ENCODE measurements at regions not wholly inside any gene's neighbourhood (a gene's known extent, or its start where the extent isn't known, plus 50 kb on each side); places are given as distances from the start of the nearest gene placed in this dataset.

DNA sequence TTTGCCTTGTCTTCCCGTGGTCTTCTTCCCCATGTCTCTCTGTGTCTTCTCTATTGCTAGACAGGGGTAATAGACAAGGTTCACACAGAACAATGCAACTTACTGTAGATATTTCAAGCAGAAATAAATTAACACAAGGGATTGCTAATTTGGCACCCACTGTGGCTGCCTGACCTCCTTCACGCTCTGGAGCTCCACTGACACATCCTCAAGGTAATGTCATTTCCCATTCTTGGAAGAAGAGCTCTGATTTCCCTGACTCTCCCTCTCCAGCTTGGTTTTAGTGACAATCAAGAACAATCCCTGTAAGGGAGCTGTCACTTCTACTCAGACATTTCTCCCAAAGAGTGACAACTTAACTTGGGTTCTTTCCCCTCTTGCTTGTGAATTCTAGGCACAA, 105.4 kb upstream of the NAP1L1 start:
- Histone ChIP-seq H3K36me3 (ENCODE audit: control insufficient read depth, insufficient read depth, low read length) (no peaks in the 10 kb centered on the region), H3K4me3 (ENCODE audit: low read depth in 2 of 2, low read length in 2 of 2) (no peak overlapping the region), H3K27me3 (ENCODE audit: control insufficient read depth, insufficient read depth, low read length) (no peaks in the 10 kb centered on the region), H3K4me1 (ENCODE audit: control insufficient read depth, insufficient read depth, low read length) (no peaks in the 10 kb centered on the region), H3K9me3 (ENCODE audit: control insufficient read depth, insufficient read depth, low read depth, low read length) (no peaks in the 10 kb centered on the region), H3K27ac (ENCODE audit: low read length) (no peak overlapping the region)
- CTCF ChIA-PET = no interaction called here
- BruUV-seq (replicated peaks) = no TSS peak
- POLR2A ChIA-PET = no interaction called here
- intact Hi-C loops (cut with micrococcal nuclease; ENCODE audit: unreplicated experiment) (no loop called here), in situ Hi-C loops (cut with HindIII; ENCODE audit: low pct_unique_long_range_greater_than_20kb, low sequenced_read_pairs) (no loop called here)
- DNase-seq (ENCODE audit: low read depth, low spot score) (no peak), ATAC-seq (no peak)
- TF ChIP-seq, protein P1, sequence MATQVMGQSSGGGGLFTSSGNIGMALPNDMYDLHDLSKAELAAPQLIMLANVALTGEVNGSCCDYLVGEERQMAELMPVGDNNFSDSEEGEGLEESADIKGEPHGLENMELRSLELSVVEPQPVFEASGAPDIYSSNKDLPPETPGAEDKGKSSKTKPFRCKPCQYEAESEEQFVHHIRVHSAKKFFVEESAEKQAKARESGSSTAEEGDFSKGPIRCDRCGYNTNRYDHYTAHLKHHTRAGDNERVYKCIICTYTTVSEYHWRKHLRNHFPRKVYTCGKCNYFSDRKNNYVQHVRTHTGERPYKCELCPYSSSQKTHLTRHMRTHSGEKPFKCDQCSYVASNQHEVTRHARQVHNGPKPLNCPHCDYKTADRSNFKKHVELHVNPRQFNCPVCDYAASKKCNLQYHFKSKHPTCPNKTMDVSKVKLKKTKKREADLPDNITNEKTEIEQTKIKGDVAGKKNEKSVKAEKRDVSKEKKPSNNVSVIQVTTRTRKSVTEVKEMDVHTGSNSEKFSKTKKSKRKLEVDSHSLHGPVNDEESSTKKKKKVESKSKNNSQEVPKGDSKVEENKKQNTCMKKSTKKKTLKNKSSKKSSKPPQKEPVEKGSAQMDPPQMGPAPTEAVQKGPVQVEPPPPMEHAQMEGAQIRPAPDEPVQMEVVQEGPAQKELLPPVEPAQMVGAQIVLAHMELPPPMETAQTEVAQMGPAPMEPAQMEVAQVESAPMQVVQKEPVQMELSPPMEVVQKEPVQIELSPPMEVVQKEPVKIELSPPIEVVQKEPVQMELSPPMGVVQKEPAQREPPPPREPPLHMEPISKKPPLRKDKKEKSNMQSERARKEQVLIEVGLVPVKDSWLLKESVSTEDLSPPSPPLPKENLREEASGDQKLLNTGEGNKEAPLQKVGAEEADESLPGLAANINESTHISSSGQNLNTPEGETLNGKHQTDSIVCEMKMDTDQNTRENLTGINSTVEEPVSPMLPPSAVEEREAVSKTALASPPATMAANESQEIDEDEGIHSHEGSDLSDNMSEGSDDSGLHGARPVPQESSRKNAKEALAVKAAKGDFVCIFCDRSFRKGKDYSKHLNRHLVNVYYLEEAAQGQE (IDR thresholded peaks at IDR 0.05; ENCODE audit: insufficient read depth in 1 of 2, low read depth in 2 of 2, low read length in 1 of 2) = no peak
- no peak for TF ChIP-seq CTCF (IDR thresholded peaks at IDR 0.05)
- TF ChIP-seq SIN3A (IDR thresholded peaks at IDR 0.05; ENCODE audit: borderline replicate concordance, insufficient read depth, low read depth, low read length) = no peak
- TF ChIP-seq TCF7L2 (IDR thresholded peaks at IDR 0.05; ENCODE audit: low read depth, low read length) = no peak
- no peak for TF ChIP-seq POLR2AphosphoS5 (IDR thresholded peaks at IDR 0.05; ENCODE audit: low read depth, low read length)

DNA sequence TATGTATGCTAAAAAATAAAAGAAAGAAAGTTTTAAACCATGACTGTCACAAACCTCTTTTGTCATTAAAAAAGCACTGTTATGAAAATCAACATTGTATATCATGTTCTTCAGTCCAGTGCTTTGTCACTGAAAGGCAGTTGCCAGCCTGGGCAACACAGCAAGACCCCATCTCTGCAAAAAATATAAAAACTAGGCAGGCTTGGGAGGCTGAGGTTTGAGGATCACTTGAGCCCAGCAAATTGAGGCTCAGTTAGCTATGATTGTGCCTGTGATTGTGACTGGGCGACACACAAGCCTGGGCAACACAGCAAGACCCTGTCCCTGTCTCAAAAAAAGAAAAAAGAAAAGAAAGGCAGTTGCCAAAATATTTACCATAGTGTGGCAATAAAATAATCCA, 102.7 kb upstream of the NAP1L1 start:
- TF ChIP-seq POLR2AphosphoS5 (IDR thresholded peaks at IDR 0.05; ENCODE audit: low read depth, low read length) (no peak), SIN3A (IDR thresholded peaks at IDR 0.05; ENCODE audit: borderline replicate concordance, insufficient read depth, low read depth, low read length) (no peak), CTCF (IDR thresholded peaks at IDR 0.05) (no peak)
- in situ Hi-C loops (cut with HindIII; ENCODE audit: low pct_unique_long_range_greater_than_20kb, low sequenced_read_pairs) = no loop called here
- Histone ChIP-seq H3K4me1 (ENCODE audit: control insufficient read depth, insufficient read depth, low read length) (peaks cover 7% of the 10 kb centered on the region), H3K27me3 (ENCODE audit: control insufficient read depth, insufficient read depth, low read length) (no peaks in the 10 kb centered on the region), H3K27ac (ENCODE audit: low read length) (no peak overlapping the region), H3K36me3 (ENCODE audit: control insufficient read depth, insufficient read depth, low read length) (no peaks in the 10 kb centered on the region), H3K4me3 (ENCODE audit: low read depth in 2 of 2, low read length in 2 of 2) (no peak overlapping the region), H3K9me3 (ENCODE audit: control insufficient read depth, insufficient read depth, low read depth, low read length) (no peaks in the 10 kb centered on the region)
- DNase-seq (ENCODE audit: low read depth, low spot score) (no peak), ATAC-seq (no peak)
- POLR2A ChIA-PET = no interaction called here
- intact Hi-C loops (cut with micrococcal nuclease; ENCODE audit: unreplicated experiment) = no loop called here
- CTCF ChIA-PET = no interaction called here
- no TSS peak for BruUV-seq (replicated peaks)

Data from Panc1 (cell line).